ENCODE measurements at regions not wholly inside any gene's neighbourhood (a gene's known extent, or its start where the extent isn't known, plus 50 kb on each side); places are given as distances from the start of the nearest gene placed in this dataset.

GRCh38 chr15:72966641-72967040 is 85.6 kb upstream of the NEO1 start:
- TF ChIP-seq CTCF (IDR thresholded peaks at IDR 0.05; ENCODE audit: low read depth, low read length), result no peak
- no peak overlapping the region for H3K27ac ChIP-seq
- no peak overlapping the region for H3K4me3 ChIP-seq
- H3K4me1 ChIP-seq (ENCODE audit: low read depth), result peaks cover 12% of the 10 kb centered on the region
- H3K9me3 ChIP-seq (ENCODE audit: low read depth), result no peaks in the 10 kb centered on the region
- no peaks in the 10 kb centered on the region for H3K36me3 ChIP-seq
- H3K27me3 ChIP-seq, result no peaks in the 10 kb centered on the region
- no peak for DNase-seq (ENCODE audit: low read depth in 1 of 2, low spot score in 1 of 2)

GRCh38 chr15:72965671-72966070 is 86.6 kb upstream of the NEO1 start:
- Histone ChIP-seq H3K4me3 (no peak overlapping the region), H3K27me3 (no peaks in the 10 kb centered on the region), H3K36me3 (no peaks in the 10 kb centered on the region), H3K4me1 (ENCODE audit: low read depth) (peaks cover 12% of the 10 kb centered on the region), H3K9me3 (ENCODE audit: low read depth) (no peaks in the 10 kb centered on the region), H3K27ac (no peak overlapping the region)
- no peak for DNase-seq (ENCODE audit: low read depth in 1 of 2, low spot score in 1 of 2)
- no peak for TF ChIP-seq CTCF (IDR thresholded peaks at IDR 0.05; ENCODE audit: low read depth, low read length)

- Histone ChIP-seq H3K4me3 (no peak overlapping the region), H3K36me3 (no peaks in the 10 kb centered on the region), H3K4me1 (ENCODE audit: low read depth) (peaks cover 12% of the 10 kb centered on the region), H3K27ac (no peak overlapping the region), H3K9me3 (ENCODE audit: low read depth) (no peaks in the 10 kb centered on the region), H3K27me3 (no peaks in the 10 kb centered on the region)
- no peak for DNase-seq (ENCODE audit: low read depth in 1 of 2, low spot score in 1 of 2)
- no peak for TF ChIP-seq CTCF (IDR thresholded peaks at IDR 0.05; ENCODE audit: low read depth, low read length)
Measured at GRCh38 chr15:72964542-72964941, 87.7 kb upstream of the NEO1 start.

- Histone ChIP-seq H3K27ac (no peak overlapping the region), H3K4me3 (no peak overlapping the region), H3K27me3 (no peaks in the 10 kb centered on the region), H3K4me1 (ENCODE audit: low read depth) (peaks cover 12% of the 10 kb centered on the region), H3K36me3 (no peaks in the 10 kb centered on the region), H3K9me3 (ENCODE audit: low read depth) (no peaks in the 10 kb centered on the region)
- DNase-seq (ENCODE audit: low read depth in 1 of 2, low spot score in 1 of 2), result no peak
- TF ChIP-seq CTCF (IDR thresholded peaks at IDR 0.05; ENCODE audit: low read depth, low read length), result no peak
Measured at GRCh38 chr15:72964135-72964534, 88.1 kb upstream of the NEO1 start.

GRCh38 chr15:72962054-72962702 is 90.1 kb upstream of the NEO1 start:
- Histone ChIP-seq H3K27ac (no peak overlapping the region), H3K9me3 (ENCODE audit: low read depth) (no peaks in the 10 kb centered on the region), H3K27me3 (no peaks in the 10 kb centered on the region), H3K36me3 (no peaks in the 10 kb centered on the region), H3K4me1 (ENCODE audit: low read depth) (peaks cover 5% of the 10 kb centered on the region), H3K4me3 (no peak overlapping the region)
- no peak for DNase-seq (ENCODE audit: low read depth in 1 of 2, low spot score in 1 of 2)
- TF ChIP-seq CTCF (IDR thresholded peaks at IDR 0.05; ENCODE audit: low read depth, low read length), result no peak
